ENCODE measurements at regions not wholly inside any gene's neighbourhood (a gene's known extent, or its start where the extent isn't known, plus 50 kb on each side); places are given as distances from the start of the nearest gene placed in this dataset.
"Not testable (repeated sequence)": the region's sequence is repeated elsewhere in the genome, so short reads cannot be mapped to it uniquely, and the experiment has no call there.

GRCh38 chr5:34191279-34191744 lies 148.3 kb upstream of the C1QTNF3 start:
- TF ChIP-seq POLR2A, CTCF (IDR thresholded peaks at IDR 0.05): not testable (repeated sequence)

Measured in right lobe of liver (tissue), 4 donors.